ENCODE measurements at regions not wholly inside any gene's neighbourhood (a gene's known extent, or its start where the extent isn't known, plus 50 kb on each side); places are given as distances from the start of the nearest gene placed in this dataset.
"Not testable (repeated sequence)": the region's sequence is repeated elsewhere in the genome, so short reads cannot be mapped to it uniquely, and the experiment has no call there.

DNA sequence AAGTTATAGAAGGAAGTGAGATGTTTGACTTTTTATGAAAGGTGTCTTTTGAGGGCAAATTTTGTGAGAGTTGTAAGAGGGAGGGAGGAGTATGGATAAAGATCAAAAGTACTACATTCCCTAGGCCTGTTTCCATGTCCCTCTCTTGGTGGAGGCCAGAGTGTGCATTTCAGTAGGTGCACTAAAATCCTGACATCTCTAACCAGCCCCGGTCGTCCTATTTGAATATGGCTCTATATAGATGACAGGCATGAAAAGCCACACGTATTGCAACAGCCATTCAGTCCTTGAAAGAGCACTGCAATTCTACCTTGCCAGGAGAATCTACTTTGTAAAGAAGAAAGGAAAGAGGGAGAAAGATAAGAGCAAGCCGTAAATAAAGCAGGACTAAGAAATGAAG is 510.1 kb downstream of the IRS2 start:
- Mint-ChIP-seq H3K4me1 (ENCODE audit: low read depth) (no peaks in the 10 kb centered on the region), H3K36me3 (ENCODE audit: low read depth) (no peaks in the 10 kb centered on the region), H3K9me3 (no peaks in the 10 kb centered on the region), H3K27ac (no peak overlapping the region), H3K27me3 (ENCODE audit: low read depth) (no peaks in the 10 kb centered on the region), H3K4me3 (ENCODE audit: low read depth) (no peak overlapping the region)
- no peak for DNase-seq (ENCODE audit: low spot score)
- intact Hi-C loops (cut with micrococcal nuclease): no loop called here

GRCh38 chr13:109275852-109276251 is 510.5 kb downstream of the IRS2 start:
- no peak overlapping the region for H3K27ac Mint-ChIP-seq
- H3K9me3 Mint-ChIP-seq: no peaks in the 10 kb centered on the region
- no peaks in the 10 kb centered on the region for H3K4me1 Mint-ChIP-seq (ENCODE audit: low read depth)
- intact Hi-C loops (cut with micrococcal nuclease): no loop called here
- H3K4me3 Mint-ChIP-seq (ENCODE audit: low read depth): no peak overlapping the region
- no peaks in the 10 kb centered on the region for H3K36me3 Mint-ChIP-seq (ENCODE audit: low read depth)
- DNase-seq (ENCODE audit: low spot score): no peak
- no peaks in the 10 kb centered on the region for H3K27me3 Mint-ChIP-seq (ENCODE audit: low read depth)

DNA sequence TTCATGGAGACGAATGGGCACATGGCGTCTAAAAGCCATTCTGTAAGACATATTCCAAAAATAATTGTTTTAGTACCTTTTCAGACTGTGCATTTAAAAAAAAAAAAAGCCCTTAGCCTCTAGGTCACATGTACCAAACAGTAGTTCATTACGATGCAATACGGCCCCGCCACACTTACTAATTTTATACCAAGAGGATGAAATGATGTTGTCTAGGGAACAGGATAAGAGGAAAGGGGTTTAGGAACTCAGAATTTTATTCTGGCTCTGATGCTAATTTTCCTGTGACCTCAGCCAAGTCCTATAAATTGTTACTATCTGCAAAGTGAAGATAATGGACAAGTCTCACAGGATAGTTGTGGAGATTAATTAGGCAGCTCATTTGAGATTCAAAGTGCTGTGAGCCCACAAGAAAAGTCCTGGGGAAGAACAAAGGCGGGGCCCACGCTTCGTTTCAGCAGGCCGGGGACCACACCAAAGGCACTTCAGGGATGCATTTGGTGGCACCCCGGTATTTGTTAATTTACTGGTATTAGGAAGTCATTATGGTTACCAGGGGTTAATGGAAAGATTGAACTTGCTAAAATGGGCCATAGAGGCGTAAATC is 511.1 kb downstream of the IRS2 start:
- H3K4me1 Mint-ChIP-seq (ENCODE audit: low read depth): no peaks in the 10 kb centered on the region
- H3K4me3 Mint-ChIP-seq (ENCODE audit: low read depth): no peak overlapping the region
- H3K27ac Mint-ChIP-seq: no peak overlapping the region
- intact Hi-C loops (cut with micrococcal nuclease): no loop called here
- DNase-seq (ENCODE audit: low spot score): no peak
- H3K9me3 Mint-ChIP-seq: no peaks in the 10 kb centered on the region
- H3K36me3 Mint-ChIP-seq (ENCODE audit: low read depth): no peaks in the 10 kb centered on the region
- H3K27me3 Mint-ChIP-seq (ENCODE audit: low read depth): no peaks in the 10 kb centered on the region

DNA sequence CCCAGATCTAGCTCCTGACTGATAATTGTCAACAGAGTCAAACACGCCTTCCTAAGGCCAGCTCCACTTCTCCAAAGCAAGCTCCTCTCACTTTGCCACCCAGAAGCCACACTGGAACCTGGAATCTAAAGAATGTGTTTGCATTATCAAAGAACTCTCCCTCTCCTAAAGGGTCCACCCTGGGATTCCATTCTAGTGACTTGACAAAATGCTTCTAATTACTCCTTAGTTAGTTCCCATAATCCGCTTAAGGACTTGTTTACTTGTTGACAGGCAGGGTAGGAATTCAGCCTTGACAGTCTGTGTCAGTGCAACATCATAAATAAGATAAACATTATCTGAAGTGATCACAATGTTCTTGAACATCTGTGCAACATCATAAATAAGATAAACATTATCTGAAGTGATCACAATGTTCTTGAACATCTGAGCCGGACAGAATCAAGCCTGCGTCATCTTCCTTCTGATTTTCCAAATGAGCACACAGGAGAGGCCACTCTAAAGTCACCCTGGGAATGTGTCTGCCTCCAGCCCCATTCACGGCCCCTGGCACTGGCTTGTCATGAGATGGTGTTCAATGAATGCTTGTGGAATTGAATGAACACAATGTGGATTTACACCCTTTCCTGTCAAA is 512.1 kb downstream of the IRS2 start:
- no peaks in the 10 kb centered on the region for H3K9me3 Mint-ChIP-seq
- intact Hi-C loops (cut with micrococcal nuclease): no loop called here
- no peak overlapping the region for H3K4me3 Mint-ChIP-seq (ENCODE audit: low read depth)
- H3K27ac Mint-ChIP-seq: no peak overlapping the region
- no peaks in the 10 kb centered on the region for H3K4me1 Mint-ChIP-seq (ENCODE audit: low read depth)
- no peak for DNase-seq (ENCODE audit: low spot score)
- no peaks in the 10 kb centered on the region for H3K36me3 Mint-ChIP-seq (ENCODE audit: low read depth)
- H3K27me3 Mint-ChIP-seq (ENCODE audit: low read depth): no peaks in the 10 kb centered on the region

- H3K4me1 Mint-ChIP-seq (ENCODE audit: low read depth): no peaks in the 10 kb centered on the region
Observed at GRCh38 chr13:109273326-109273751, 513.0 kb downstream of the IRS2 start.

DNA sequence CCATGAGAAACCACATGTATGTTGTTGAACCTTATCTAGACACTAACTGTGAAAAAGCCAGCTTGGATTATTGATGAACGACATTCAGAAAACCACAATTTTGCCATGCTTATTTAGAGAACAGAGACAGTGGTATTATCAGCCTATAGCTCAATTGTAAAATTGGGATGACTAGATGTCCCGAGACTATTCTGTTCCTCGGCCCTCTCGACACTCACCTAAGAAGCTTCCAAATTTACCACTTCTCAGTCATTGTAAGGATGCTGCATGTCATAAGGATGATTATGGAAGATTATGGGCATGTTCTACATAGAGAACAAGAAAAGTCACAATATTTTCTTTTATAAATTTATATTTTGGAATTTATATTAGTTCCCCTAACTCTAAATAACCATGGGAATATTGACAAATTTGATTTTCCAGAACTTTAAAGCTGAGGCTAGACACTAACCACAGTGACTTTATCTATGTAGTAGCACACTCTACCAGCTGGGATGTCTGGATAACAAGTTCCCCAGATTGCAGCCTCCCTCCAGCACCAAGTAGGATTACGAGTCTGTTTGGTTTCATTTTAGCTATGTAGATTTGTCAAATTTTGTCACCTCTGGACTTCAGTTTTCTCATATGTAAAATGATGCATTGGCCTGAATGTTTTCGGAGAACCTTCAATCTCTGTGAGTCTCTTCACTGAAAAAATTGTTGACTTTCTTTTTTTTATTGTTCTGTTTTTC is 513.6 kb downstream of the IRS2 start:
- no peak for DNase-seq (ENCODE audit: low spot score)
- intact Hi-C loops (cut with micrococcal nuclease): no loop called here
- Mint-ChIP-seq H3K4me3 (ENCODE audit: low read depth) (no peak overlapping the region), H3K36me3 (ENCODE audit: low read depth) (no peaks in the 10 kb centered on the region), H3K9me3 (no peaks in the 10 kb centered on the region), H3K27me3 (ENCODE audit: low read depth) (no peaks in the 10 kb centered on the region), H3K27ac (no peak overlapping the region), H3K4me1 (ENCODE audit: low read depth) (no peaks in the 10 kb centered on the region)

More at GRCh38 chr13:109273326-109273751, 513.0 kb downstream of the IRS2 start:
- no peaks in the 10 kb centered on the region for H3K9me3 Mint-ChIP-seq
- no peak overlapping the region for H3K27ac Mint-ChIP-seq
- no peak overlapping the region for H3K4me3 Mint-ChIP-seq (ENCODE audit: low read depth)
- intact Hi-C loops (cut with micrococcal nuclease): no loop called here
- no peaks in the 10 kb centered on the region for H3K27me3 Mint-ChIP-seq (ENCODE audit: low read depth)
- H3K36me3 Mint-ChIP-seq (ENCODE audit: low read depth): no peaks in the 10 kb centered on the region
- no peak for DNase-seq (ENCODE audit: low spot score)

DNA sequence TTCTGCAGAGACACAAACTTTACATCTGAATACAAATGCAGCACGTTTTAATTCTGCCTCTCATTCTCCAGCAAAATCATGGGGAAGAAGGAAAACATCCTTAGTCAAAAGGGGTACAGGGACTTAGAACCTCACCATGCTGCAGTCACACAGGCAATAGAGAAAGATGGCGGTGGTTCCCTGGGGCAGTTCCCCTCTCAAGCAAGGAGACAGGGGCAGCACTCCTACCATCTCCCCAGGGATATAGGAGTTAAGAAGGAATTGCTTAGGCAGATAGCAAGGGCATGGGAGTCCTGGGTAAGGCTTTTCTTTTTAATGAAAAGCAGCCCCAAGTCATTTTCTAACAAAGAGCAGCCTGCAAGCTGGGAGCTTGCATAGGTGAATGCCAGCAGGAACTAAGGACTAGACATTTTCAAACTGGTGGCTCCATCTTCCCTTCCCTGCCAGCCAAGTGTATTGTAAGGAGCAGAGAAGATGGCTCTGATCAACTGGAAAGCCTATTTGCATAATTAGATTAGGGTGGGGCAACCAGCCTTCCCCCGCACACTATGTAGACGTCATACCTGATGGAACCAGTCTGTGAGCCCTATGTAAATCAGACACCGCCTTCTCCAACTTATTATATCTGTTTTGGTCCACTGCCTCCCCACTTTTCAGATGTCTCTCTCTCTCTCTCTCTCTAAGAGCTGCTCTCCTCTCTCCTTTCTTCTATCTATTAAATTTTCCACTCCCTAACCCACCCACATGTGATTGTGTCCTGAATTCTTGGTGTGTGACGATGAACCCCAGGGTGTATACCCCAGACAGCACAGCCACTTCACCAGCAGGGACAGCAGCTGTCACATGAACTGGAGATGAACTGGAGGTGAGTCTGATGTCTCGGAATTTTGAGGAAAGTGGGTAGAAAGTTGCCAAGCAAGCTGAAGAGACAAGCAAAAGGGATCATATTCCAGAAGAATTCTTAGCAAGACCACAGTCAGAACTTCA is 514.5 kb downstream of the IRS2 start:
- Mint-ChIP-seq H3K27me3 (ENCODE audit: low read depth) (no peaks in the 10 kb centered on the region), H3K36me3 (ENCODE audit: low read depth) (no peaks in the 10 kb centered on the region), H3K4me3 (ENCODE audit: low read depth) (no peak overlapping the region), H3K9me3 (no peaks in the 10 kb centered on the region), H3K4me1 (ENCODE audit: low read depth) (no peaks in the 10 kb centered on the region), H3K27ac (no peak overlapping the region)
- no peak for DNase-seq (ENCODE audit: low spot score)
- intact Hi-C loops (cut with micrococcal nuclease): no loop called here

- H3K27me3 Mint-ChIP-seq (ENCODE audit: low read depth): no peaks in the 10 kb centered on the region
- H3K4me3 Mint-ChIP-seq (ENCODE audit: low read depth): no peak overlapping the region
- H3K36me3 Mint-ChIP-seq (ENCODE audit: low read depth): no peaks in the 10 kb centered on the region
- intact Hi-C loops (cut with micrococcal nuclease): no loop called here
- no peak for DNase-seq (ENCODE audit: low spot score)
- H3K9me3 Mint-ChIP-seq: no peaks in the 10 kb centered on the region
- H3K27ac Mint-ChIP-seq: no peak overlapping the region
- H3K4me1 Mint-ChIP-seq (ENCODE audit: low read depth): no peaks in the 10 kb centered on the region
Observed at GRCh38 chr13:109271061-109271460, 515.3 kb downstream of the IRS2 start.

GRCh38 chr13:109269381-109269780 is 517.0 kb downstream of the IRS2 start:
- H3K4me3 Mint-ChIP-seq (ENCODE audit: low read depth); H3K4me1 Mint-ChIP-seq (ENCODE audit: low read depth); H3K27ac Mint-ChIP-seq; H3K36me3 Mint-ChIP-seq (ENCODE audit: low read depth); H3K9me3 Mint-ChIP-seq; H3K27me3 Mint-ChIP-seq (ENCODE audit: low read depth); DNase-seq (ENCODE audit: low spot score); intact Hi-C loops (cut with micrococcal nuclease): not testable (repeated sequence)

DNA sequence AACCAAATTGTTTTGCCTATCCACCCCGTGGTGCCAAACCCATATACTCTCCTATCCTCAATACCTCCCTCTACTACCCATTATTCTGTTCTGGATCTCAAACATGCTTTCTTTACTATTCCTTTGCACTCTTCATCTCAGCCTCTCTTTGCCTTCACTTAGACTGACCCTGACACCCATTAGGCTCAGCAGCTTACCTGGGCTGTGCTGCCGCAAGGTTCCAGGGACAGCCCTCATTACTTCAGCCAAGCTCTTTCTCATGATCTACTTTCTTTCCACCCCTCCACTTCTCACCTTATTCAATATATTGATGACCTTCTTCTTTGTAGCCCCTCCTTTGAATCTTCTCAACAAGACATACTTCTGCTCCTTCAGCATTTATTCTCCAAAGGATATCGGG is 517.9 kb downstream of the IRS2 start:
- H3K36me3 Mint-ChIP-seq (ENCODE audit: low read depth); H3K27ac Mint-ChIP-seq; H3K4me3 Mint-ChIP-seq (ENCODE audit: low read depth); intact Hi-C loops (cut with micrococcal nuclease); H3K27me3 Mint-ChIP-seq (ENCODE audit: low read depth); H3K4me1 Mint-ChIP-seq (ENCODE audit: low read depth); H3K9me3 Mint-ChIP-seq; DNase-seq (ENCODE audit: low spot score): not testable (repeated sequence)

DNA sequence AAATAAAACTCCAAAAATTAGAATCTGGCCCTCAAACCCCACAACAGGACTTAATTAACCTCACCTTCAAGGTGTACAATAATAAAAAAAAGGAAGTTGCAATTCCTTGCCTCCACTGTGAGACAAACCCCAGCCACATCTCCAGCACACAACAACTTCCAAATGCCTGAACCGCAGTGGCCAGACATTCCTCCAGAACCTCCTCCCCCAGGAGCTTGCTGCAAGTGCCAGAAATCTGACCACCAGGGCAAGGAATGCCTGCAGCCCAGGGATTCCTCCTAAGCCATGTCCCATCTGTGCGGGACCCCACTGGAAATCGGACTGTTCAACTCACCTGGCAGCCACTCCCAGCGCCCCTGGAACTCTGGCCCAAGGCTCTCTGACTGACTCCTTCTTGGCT is 519.0 kb downstream of the IRS2 start:
- DNase-seq (ENCODE audit: low spot score); H3K4me3 Mint-ChIP-seq (ENCODE audit: low read depth); H3K27ac Mint-ChIP-seq; H3K4me1 Mint-ChIP-seq (ENCODE audit: low read depth); H3K9me3 Mint-ChIP-seq; H3K27me3 Mint-ChIP-seq (ENCODE audit: low read depth); H3K36me3 Mint-ChIP-seq (ENCODE audit: low read depth); intact Hi-C loops (cut with micrococcal nuclease): not testable (repeated sequence)

- DNase-seq (ENCODE audit: low spot score); intact Hi-C loops (cut with micrococcal nuclease); H3K36me3 Mint-ChIP-seq (ENCODE audit: low read depth); H3K4me3 Mint-ChIP-seq (ENCODE audit: low read depth); H3K4me1 Mint-ChIP-seq (ENCODE audit: low read depth); H3K9me3 Mint-ChIP-seq; H3K27ac Mint-ChIP-seq; H3K27me3 Mint-ChIP-seq (ENCODE audit: low read depth): not testable (repeated sequence)
Observed at GRCh38 chr13:109265438-109265742, 521.0 kb downstream of the IRS2 start.

Data from activated T-helper 2 cell treated with anti-CD3 and anti-CD28 coated beads, Interferon-gamma antibody, Interleukin-2, Interleukin-4, amounts not matched to agents 10 μg/mL and 5 μg/mL and 100 μg/mL, durations not matched to agents 14 hours and 24 hours and 36 hours (primary cell).